Lung (tissue), 11 donors: ENCODE measurements at regions not wholly inside any gene's neighbourhood (a gene's known extent, or its start where the extent isn't known, plus 50 kb on each side); places are given as distances from the start of the nearest gene placed in this dataset.

Experiments used
- ATAC-seq: fragments of 200-7000 bp; cut with Tn5 transposase; one replicate; pipeline ENCODE4 v1.9.1; 2020; ENCODE audit warnings: moderate number of reproducible peaks; ENCODE audit not compliant: insufficient read depth, low FRiP score
- DNase-seq, 3 donors: peaks; one replicate each; pipeline ENCODE4 v3.0.0-alpha.2; 2013 to 2017
- H3K27ac ChIP-seq, 2 donors: one replicate each; pipeline ENCODE4 v1.5.1; 2013; ENCODE audit warnings: mild to moderate bottlenecking in 2 of 2, moderate library complexity in 2 of 2, control low read depth in 1 of 2, inconsistent platforms in 1 of 2, low read depth in 1 of 2, low read length in 1 of 2
- H3K27me3 ChIP-seq, 3 donors: one replicate each; pipeline ENCODE4 v1.5.1; 2013; ENCODE audit warnings: low read length in 2 of 3; ENCODE audit not compliant: control insufficient read depth in 3 of 3, insufficient read depth in 3 of 3
- H3K36me3 ChIP-seq, 4 donors: one replicate each; pipeline ENCODE4 v1.5.1; 2013; ENCODE audit warnings: low read length in 4 of 4, mild to moderate bottlenecking in 1 of 4, moderate library complexity in 1 of 4; ENCODE audit not compliant: control insufficient read depth in 4 of 4, insufficient read depth in 4 of 4
- H3K4me1 ChIP-seq, 5 donors: one replicate each; pipeline ENCODE4 v1.5.1; 2013; ENCODE audit warnings: low read length in 5 of 5, mild to moderate bottlenecking in 2 of 5, moderate library complexity in 1 of 5; ENCODE audit not compliant: control insufficient read depth in 5 of 5, insufficient read depth in 5 of 5
- H3K4me3 ChIP-seq: one replicate; pipeline ENCODE4 v1.5.1; 2013; ENCODE audit warnings: mild to moderate bottlenecking, control low read depth, moderate library complexity
- H3K9ac ChIP-seq, 2 donors: one replicate each; pipeline ENCODE4 v1.5.1; 2013; ENCODE audit warnings: low read length in 2 of 2, control low read depth in 1 of 2; ENCODE audit not compliant: insufficient read depth in 1 of 2
- H3K9me3 ChIP-seq, 4 donors: one replicate each; pipeline ENCODE4 v1.5.1; 2013; ENCODE audit warnings: low read length in 3 of 4, mild to moderate bottlenecking in 1 of 4, moderate library complexity in 1 of 4; ENCODE audit not compliant: control insufficient read depth in 4 of 4, insufficient read depth in 3 of 4
- WGBS, 2 donors: extraction: QIAGEN DNeasy Blood & Tissue Kit; methylation state at CpG; one replicate each; pipeline ENCODE4 v1.1.7; 2013; 5-methylcytosine and 5-hydroxymethylcytosine counted together
- TF ChIP-seq, protein P1 (sequence below): IDR thresholded peaks from 2 replicates; pipeline ENCODE4 v1.5.1; 2012; ENCODE audit warnings: mild to moderate bottlenecking; ENCODE audit errors: control extremely low read depth, extremely low read depth
- donor health status: control.
- donor health status: control.
- donor health status: Bipolar disorder and iron deficiency.
- donor health status: healthy.
- donor health status: DM: yes; HTN: yes; CAD: no.

DNA sequence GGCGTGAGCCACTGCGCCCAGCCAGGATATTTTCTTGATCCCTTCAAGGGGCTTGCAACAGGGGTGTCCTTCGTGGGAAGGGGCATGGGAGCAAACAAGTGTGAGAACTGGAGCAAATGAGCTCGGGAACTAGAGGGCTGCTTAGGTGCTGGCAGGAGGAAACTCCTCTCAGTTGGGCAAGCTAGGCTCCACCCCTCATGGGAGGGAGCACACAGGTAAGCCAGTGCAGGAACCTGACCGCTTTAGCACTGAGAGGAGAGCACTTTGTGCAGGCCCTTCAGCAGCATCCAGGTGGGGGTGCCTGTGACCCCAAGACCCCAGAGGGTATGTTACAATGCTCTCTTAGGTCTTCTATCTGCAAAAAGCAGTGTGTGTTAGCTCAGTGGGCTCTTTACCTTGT is 755.4 kb upstream of the MDGA2 start:
- no peaks in the 10 kb centered on the region for H3K36me3 ChIP-seq
- WGBS, 2 donors, result 89 to 95% methylated on average over 5 of the region's 5 CpGs
- ATAC-seq (no peak), DNase-seq (no peak)
- peaks cover 0 to 2% (median 0%) of the 10 kb centered on the region in 4 donors for H3K9me3 ChIP-seq
- no peaks in the 10 kb centered on the region for H3K27me3 ChIP-seq
- no peaks in the 10 kb centered on the region for H3K4me1 ChIP-seq
- H3K27ac ChIP-seq, result no peak overlapping the region
- no peak overlapping the region for H3K9ac ChIP-seq
- H3K4me3 ChIP-seq, result no peak overlapping the region
- TF ChIP-seq, protein P1, sequence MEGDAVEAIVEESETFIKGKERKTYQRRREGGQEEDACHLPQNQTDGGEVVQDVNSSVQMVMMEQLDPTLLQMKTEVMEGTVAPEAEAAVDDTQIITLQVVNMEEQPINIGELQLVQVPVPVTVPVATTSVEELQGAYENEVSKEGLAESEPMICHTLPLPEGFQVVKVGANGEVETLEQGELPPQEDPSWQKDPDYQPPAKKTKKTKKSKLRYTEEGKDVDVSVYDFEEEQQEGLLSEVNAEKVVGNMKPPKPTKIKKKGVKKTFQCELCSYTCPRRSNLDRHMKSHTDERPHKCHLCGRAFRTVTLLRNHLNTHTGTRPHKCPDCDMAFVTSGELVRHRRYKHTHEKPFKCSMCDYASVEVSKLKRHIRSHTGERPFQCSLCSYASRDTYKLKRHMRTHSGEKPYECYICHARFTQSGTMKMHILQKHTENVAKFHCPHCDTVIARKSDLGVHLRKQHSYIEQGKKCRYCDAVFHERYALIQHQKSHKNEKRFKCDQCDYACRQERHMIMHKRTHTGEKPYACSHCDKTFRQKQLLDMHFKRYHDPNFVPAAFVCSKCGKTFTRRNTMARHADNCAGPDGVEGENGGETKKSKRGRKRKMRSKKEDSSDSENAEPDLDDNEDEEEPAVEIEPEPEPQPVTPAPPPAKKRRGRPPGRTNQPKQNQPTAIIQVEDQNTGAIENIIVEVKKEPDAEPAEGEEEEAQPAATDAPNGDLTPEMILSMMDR, result no peak

DNA sequence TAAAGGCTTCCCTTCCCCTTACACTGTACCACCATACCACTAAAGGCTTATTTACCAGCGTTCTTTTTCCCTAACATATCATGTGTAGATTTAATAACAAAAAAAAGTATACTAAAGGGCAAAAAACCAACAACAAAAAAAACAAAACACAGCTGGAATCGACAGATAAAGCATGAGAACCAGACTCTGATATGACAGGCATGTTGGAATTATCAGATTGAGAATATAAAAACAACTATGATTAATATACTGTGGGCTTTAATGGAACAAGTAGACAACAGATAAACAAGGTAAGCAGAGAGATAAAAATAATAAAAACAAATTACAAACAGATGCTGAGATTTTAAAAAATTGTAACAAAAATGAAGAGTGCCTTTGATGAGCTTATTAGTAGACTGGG is 754.1 kb upstream of the MDGA2 start:
- ATAC-seq (no peak), DNase-seq (no peak)
- Histone ChIP-seq H3K4me3 (no peak overlapping the region), H3K27ac (no peak overlapping the region), H3K9ac (no peak overlapping the region), H3K4me1 (no peaks in the 10 kb centered on the region), H3K9me3 (no peaks in the 10 kb centered on the region), H3K36me3 (no peaks in the 10 kb centered on the region), H3K27me3 (no peaks in the 10 kb centered on the region)
- TF ChIP-seq, protein P1, result no peak
- 57% methylated on average over 2 of the region's 2 CpGs for WGBS, 2 donors

DNA sequence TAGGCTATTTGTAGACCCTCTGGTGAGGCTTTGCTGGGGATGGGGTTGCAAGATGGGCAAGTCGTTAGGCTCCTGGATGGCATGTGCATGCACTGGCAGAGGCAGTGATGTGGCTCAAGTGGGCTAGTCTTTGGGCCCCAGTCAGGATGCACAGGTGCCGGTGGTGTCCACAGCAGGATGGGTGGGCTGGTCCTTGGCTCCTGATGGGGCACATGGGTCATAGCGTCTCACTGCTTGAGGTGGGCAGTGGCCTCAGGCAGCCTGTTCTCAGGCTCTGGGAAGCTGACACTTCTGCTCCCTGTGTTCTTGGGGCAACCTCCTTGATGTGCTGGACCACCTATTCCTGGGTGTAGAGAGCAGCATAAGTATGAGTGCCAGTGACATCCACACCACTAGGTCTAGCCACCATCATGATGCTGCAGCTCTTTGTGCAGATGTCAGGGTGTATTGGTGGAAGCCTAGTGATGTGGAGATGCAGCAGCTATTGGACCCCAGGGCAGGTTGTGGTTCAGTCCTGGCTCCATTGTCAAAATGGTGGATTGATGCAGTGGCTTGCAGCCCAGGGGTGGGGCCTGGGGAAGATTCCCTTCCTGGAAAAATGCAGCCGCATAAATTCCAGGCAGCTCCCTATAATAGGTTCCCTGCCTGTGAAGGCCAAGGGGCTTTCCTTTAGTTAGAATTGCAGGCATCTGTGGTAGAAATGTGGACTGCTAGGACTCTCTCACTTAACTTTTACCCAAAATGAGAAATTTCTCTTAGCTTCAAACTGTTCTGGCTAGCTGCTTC is 742.5 kb upstream of the MDGA2 start:
- Histone ChIP-seq H3K27ac (no peak overlapping the region), H3K4me1 (no peaks in the 10 kb centered on the region), H3K27me3 (no peaks in the 10 kb centered on the region), H3K36me3 (no peaks in the 10 kb centered on the region), H3K9ac (no peak overlapping the region), H3K9me3 (peaks cover 0 to 4% (median 0%) of the 10 kb centered on the region in 4 donors), H3K4me3 (no peak overlapping the region)
- ATAC-seq (no peak), DNase-seq (no peak)
- WGBS, 2 donors, result 90 to 96% methylated on average over 4 of the region's 4 CpGs
- TF ChIP-seq, protein P1, result no peak
